Glomerular visceral epithelial cell (primary cell): ENCODE measurements at regions not wholly inside any gene's neighbourhood (a gene's known extent, or its start where the extent isn't known, plus 50 kb on each side); places are given as distances from the start of the nearest gene placed in this dataset.
"Not testable (repeated sequence)": the region's sequence is repeated elsewhere in the genome, so short reads cannot be mapped to it uniquely, and the experiment has no call there.

Source experiments
- DNase-seq: peaks from one replicate; pipeline ENCODE4 v3.0.0-alpha.2; 2016; ENCODE audit errors: extremely low spot score

DNA sequence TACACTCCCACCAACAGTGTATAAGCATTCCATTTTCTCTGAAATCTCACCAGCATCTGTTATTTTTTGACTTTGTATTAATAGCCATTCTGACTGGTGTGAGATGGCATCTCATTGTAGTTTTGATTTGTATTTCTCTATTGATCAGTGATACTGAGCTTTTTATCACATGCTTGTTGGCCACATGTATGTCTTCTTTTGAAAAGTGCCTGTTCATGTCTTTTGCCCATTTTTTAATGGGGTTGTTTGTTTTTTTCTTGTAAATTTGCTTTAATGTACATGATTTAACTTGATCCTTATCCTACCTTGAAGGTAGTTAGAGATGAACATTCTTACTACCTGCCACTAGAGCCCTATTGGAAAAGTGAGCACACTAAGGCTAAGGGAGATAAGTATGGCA is 151.2 kb upstream of the KIF2A start:
- DNase-seq, result no peak

GRCh38 chr5:62155988-62156387 is 150.0 kb upstream of the KIF2A start:
- no peak for DNase-seq

GRCh38 chr5:62167561-62168057 is 138.4 kb upstream of the KIF2A start:
- no peak for DNase-seq

- no peak for DNase-seq
Measured at GRCh38 chr5:62168506-62169281, 137.3 kb upstream of the KIF2A start.

DNA sequence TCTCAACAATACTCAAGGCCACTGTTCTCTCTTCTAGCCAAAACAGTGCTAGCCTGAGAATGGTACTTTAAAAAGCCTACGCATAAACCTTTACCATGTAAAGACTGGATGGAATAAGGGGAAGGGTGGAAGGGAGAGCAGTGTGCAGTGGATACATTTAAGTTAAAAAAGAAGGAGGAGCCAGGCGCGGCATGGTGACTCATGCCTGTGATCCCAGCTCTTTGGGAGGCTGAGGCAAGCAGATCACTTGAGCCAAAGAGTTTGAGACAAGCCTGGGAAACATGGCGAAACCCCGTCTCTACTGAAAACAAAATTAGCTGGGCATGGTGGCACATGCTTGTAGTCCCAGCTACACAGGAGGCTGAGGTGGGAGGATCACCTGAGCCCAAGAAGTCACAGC is 127.7 kb upstream of the KIF2A start:
- no peak for DNase-seq

GRCh38 chr5:62182802-62183201 is 123.2 kb upstream of the KIF2A start:
- no peak for DNase-seq

DNA sequence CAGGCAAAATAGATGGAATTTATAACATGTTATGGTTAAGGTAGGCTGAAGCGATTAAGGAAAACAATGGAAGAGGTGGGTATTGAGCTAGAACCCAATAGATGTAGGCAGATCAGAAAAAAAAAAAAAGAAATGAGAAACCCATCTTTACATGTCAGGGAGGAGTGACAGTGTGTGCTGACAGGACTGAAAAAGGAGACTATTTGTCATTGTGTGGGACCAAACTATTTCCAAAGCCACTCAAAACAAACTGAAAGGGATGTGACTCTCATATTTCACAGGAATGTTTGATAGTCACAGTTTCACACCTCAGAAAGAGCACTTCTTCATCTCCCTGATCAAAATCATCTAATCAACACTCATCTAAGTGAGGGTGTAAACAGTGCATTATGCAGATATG is 122.3 kb upstream of the KIF2A start:
- DNase-seq, result no peak

DNA sequence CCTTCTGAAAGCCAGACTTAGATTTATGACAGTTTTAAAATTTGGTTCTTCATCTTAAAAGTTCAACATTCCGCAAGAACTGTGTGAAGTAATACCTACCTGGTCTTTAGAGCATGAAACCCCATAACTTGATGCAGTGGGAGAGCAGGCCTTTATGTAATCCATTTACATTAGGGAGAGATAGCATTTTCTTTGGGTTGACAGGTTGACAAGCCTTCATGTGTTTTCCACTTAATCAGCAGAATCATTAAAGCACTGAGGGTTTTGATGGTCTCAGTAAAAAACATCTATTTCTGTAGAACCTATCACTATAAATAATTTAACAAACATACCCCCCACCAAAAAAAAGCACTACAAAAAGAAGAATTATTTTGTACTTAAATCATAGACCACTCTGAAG is 121.6 kb upstream of the KIF2A start:
- DNase-seq, result no peak

- no peak for DNase-seq
Measured at GRCh38 chr5:62190173-62190572, 115.8 kb upstream of the KIF2A start.

DNA sequence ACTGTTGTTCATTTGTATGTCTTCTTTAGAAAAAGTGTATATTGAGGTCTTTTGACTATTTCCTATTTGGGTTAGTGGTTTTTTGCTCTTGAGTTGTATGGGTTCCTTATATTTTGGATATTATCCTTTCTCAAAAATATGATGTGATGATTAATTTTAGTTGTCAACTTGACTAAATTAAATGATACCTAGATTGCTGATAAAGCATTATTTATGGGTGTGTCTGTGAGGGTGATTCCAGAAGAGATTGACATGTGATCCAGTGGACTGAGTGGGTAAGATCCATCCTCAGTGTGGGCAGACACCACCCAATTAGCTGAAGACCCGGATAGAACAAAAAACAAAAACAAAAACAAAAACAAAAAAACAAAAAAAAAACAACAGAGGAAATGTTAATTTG is 115.1 kb upstream of the KIF2A start:
- no peak for DNase-seq

GRCh38 chr5:62192958-62193357 is 113.0 kb upstream of the KIF2A start:
- no peak for DNase-seq

DNA sequence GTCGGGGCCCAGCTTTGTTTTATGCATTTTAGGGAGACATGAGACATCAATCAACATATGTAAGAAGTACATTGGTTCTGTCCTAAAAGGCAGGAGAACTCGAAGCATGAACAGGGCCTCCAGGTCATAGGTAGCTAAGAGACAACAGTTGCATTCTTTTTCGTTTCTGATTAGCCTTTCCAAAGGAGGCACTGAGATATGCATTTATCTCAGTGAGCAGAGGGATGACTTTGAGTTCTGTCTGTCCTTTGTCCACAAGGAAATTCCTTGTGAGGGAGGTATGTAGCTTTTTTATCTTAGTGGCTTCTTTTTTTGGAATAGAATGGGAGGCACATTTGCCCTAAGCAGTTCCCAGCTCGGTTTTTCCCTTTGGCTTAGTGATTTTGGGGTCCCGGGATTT is 109.5 kb upstream of the KIF2A start:
- DNase-seq, result not testable (repeated sequence)

GRCh38 chr5:62197697-62198096 is 108.3 kb upstream of the KIF2A start:
- no peak for DNase-seq

DNA sequence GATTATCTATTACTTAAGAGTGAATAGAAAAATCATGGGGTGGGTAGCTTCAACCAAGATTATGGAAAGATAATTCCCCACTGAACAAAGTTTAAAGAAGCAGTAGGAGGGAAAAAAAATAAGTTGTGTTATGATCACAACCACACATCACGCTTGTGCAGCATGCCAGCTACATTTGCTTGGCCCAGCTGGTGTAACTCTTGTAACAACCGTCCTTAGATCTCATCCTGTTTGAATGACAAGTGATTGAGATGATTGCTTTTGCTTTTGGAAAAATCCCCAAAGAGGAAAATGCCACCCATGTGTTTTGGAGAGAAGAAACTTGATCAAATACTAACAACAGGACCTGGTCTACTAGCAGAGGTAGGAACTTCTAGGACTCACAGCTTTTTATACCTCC is 107.6 kb upstream of the KIF2A start:
- no peak for DNase-seq

- DNase-seq, result no peak
Measured at GRCh38 chr5:62199792-62200716, 106.0 kb upstream of the KIF2A start.

- DNase-seq, result no peak
Measured at GRCh38 chr5:62206150-62206829, 99.7 kb upstream of the KIF2A start.

DNA sequence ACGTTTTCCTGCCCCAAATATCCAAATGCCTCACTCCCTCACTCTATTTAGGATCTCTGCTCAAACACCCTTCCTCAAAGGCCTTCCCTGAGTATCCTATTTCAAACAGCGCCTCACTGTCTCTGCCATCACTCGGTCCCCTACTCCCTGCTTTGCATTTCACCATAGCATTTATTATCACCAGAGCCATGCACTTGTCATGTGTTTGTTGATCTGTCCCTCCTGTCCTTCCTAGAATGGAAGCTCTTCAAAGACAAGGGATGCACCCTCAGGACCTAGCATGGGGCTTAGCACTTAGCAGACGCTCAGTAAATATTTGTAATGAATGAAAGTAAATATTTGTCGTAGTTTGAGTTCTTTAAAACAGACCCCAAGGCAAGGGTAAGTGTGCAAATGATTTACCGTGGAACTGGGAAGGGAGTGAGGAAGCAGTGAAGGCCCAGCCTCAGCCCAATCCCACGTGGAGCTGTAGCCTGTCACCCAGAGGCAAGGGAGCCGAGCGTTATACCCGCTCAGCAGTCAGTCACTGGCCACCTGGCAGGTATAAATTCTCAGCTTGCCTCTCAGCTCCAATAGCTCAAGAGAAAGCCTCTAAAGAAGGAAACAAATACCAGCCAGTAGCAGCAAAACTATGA is 97.7 kb upstream of the KIF2A start:
- no peak for DNase-seq

DNA sequence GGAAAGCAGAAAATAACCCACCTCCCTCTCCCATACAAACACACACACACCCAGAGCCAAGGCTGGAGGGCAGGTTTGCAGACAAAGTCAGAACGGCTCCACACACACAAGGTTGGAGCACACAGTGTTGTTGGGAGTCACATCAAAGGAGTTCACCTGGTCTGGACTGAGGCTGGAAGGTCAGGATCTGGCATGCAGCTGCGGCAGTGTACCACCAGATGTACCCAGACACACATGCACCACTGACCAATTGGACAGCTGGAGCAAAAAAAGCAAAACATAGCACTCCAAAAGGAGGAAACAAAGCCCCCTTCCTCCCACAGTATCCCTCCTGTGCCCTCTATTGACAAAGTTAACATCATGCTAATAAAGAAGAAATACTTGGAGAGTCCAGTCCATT is 94.6 kb upstream of the KIF2A start:
- no peak for DNase-seq

GRCh38 chr5:62212648-62213047 is 93.4 kb upstream of the KIF2A start:
- no peak for DNase-seq

DNA sequence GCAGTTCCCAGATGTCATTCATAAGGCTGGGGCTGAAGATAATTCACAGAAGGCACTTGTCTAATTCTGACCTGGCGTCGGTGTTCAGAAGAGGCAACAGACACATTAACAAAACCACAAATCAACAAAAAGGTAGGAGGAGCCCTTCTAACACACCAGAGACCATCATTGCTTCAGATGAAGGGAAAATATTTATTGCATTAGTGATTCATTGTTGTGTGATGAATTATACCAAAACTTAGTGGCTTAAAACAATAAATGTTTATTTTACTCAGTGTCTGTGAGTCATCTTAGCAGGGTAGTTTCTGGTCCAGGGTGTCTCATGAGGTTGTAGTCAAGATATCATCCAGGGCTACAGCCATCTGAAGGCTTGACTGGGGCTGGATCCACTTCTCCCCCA is 91.3 kb upstream of the KIF2A start:
- DNase-seq, result no peak

DNA sequence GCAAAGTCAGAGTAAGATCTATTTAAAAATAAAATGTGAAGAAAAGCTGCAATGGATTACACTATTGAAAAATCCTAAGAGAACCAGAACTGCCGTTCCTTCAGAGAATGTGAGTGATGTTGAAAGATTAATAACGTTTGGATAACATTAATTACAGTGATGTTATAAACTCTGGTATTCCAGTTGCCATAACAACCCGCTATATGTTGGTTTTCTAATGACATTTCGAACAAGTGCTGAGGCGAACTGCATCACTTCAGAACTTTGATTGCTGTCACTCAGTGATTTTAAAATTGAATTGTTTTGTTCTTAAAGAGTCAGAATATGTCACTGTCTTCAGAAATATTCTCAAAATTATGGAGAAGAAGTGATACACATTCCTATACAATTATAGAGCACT is 89.4 kb upstream of the KIF2A start:
- not testable (repeated sequence) for DNase-seq

DNA sequence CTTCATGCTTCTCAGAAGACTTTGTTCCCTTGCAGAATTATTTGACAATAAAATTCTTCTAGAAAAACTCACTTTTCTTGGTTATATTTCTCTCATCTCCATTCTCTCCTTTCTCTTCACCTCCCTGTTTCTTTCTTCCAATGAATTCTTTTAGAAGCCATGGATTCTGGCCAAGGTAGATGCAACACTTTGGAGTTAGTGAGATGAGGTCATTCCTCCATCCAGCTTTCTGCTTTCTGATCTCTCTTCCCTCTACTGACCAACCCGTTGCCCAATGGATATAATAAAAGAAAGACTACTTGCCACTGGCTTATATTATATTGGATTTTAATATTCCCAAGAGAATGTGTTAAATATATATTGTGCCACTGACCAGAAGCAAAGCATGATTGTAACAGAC is 88.9 kb upstream of the KIF2A start:
- DNase-seq, result not testable (repeated sequence)
